SIG-M5 treated with dmso at 0.1 percent for 504 hours (cell line): ENCODE measurements at regions not wholly inside any gene's neighbourhood (a gene's known extent, or its start where the extent isn't known, plus 50 kb on each side); places are given as distances from the start of the nearest gene placed in this dataset.

ENCODE experiments used
- DNase-seq: peaks from one replicate; lab custom pipeline; 2025; ENCODE audit not compliant: unreplicated experiment; lab: John Stamatoyannopoulos, UW

DNA sequence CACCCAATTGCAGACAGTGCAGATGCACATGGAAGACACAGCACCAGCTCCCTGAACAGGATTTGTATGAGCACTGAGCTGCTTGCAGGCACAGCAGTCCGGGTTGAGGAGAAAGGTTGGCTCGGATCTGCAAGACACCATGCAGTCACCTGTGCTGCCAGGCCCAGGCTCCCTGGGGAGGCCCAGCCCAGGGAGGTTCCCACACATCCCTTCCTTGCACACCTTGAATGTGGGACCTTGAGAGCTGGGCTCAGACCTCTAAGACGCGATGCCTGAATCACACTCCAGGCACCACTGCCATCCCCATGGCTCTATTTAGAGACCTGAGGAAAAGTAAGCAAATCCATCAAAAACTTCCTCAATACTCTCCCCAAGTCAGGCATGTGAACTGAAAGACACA is 397.7 kb downstream of the TCERG1L start:
- DNase-seq, result no peak

DNA sequence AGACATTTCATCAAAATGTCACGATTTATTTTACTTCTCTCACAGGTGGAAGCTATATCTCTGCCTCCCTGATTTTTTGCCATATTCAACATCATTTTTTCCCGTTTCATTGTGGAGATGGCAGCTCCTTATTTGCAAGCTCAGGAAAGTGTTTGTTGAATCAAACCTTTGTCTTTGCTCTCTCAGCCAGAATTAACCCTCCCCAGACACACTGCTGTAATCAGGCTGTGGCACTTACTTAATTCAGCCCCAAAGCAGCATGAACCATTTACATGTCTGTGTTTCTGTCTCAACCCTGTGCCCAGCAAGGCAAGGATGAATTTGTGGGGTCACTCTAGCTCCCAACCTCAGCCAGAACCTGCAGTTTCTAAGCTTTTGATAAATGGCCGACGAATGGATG is 397.2 kb downstream of the TCERG1L start:
- no peak for DNase-seq

DNA sequence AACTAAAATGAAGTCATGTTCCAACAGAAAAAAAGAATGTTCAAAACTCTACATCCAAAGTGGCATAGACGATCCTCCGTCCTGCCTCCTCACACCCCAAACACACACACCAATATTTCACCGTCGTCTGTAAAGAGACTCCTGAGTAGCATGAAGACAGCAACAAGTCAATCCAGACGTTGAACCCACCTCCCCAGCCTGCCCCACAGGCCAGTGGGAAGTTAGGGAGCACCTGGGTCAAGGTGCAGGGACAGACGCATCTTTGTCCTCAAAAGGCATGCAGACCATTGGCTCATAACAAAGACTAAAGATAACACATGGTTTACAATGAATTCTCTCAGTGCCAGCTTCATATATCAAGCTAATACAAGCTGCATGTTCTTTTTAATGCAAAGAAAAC is 396.5 kb downstream of the TCERG1L start:
- no peak for DNase-seq

DNA sequence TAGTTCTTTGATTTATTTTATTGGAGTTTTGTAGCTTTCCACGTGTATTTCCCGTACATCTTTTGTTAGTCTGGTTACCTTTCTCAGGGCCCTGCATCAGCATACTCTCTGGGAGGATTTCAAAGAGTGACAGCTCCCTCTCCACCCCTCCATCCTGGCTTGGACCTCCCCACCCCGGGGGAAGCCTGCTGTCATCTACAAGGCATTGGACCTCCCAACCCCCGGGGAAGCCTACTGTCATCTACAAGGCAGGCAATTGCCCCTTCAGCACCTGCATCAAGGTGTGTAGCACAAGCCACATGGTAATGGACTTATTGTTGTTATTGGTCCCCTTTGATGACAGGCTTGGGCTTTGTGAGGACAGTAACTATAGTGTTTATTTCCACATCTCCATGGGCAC is 390.1 kb downstream of the TCERG1L start:
- no peak for DNase-seq

DNA sequence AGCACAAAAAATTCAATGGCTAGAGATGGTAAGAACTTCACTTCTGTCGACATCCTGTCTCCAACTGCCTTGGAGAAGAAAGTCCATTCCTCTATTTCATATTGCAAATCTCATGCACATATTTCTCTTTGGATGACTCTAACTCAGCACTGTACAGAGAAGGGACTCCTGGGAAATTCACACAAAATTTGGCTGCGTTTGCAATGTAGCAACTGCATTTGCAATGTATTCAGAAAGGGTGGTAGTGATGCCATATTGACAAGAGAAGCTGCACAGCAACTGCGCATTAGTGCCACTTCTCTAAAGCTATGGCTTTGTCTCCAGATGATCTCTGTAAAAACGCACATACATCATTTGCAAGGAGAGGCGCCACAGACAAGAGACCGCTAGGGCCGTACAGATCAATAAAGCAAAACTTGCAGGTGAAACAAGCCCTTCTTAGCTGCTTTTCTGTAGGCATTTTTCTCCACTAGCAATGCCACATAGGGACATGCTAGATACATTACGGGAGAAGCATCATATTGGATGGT is 389.5 kb downstream of the TCERG1L start:
- no peak for DNase-seq

GRCh38 chr10:130923596-130923995 is 387.9 kb downstream of the TCERG1L start:
- no peak for DNase-seq

DNA sequence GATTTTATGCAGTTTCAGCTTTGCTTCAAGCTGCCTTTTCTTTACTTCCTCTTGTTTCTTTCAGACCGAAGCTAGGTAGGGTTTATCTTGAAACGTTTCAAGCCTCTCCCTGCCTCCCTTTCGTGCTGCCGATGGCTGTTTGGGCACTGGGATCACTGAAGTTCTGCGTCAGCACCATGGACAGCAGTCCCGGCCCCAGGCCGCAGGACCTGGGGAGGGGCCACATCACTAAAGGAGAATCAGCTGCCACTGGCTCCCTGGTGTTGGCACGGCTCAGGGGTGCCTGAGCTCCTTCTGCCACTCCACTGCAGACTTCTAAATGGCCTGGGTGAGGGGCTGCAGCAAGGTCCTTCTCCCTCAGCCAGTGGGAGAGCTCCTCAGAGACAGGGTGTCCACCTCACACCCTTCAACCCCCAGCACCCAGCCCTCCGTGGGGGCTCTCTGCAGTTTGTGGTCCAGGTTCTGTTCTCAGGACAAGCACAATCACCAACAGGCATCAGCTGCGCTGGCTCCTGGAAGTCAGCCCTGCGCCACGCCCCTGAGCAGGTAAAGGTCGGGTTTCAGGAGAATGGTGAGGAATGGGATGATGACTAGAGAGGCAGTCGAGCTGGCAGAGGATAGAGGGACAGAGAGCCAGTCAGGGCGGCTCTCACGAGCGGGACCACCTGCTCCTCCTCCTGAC is 387.2 kb downstream of the TCERG1L start:
- no peak for DNase-seq

GRCh38 chr10:130926442-130926841 is 385.1 kb downstream of the TCERG1L start:
- no peak for DNase-seq

DNA sequence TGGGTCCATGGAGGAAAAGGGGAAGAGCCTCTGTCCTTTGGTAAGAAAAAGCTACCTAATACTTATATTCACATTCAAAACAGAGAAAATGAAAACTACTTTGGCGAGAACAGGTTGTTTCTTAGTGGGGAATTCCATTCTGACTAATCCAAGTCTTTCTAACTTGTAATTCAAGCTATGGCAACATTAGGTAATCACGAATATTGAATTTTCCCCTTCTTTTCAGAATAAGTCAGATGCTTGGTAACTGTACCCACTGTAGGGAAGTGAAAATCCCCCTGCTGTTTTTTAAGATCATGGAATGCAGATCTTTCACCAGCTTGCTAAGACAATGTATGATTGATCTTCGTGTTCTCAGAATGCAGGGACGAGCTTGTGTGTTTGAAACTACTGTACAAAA is 384.4 kb downstream of the TCERG1L start:
- no peak for DNase-seq

GRCh38 chr10:130928306-130928705 is 383.2 kb downstream of the TCERG1L start:
- DNase-seq, result no peak

GRCh38 chr10:130929422-130930325 is 381.8 kb downstream of the TCERG1L start:
- DNase-seq, result peak; percentile 0

DNA sequence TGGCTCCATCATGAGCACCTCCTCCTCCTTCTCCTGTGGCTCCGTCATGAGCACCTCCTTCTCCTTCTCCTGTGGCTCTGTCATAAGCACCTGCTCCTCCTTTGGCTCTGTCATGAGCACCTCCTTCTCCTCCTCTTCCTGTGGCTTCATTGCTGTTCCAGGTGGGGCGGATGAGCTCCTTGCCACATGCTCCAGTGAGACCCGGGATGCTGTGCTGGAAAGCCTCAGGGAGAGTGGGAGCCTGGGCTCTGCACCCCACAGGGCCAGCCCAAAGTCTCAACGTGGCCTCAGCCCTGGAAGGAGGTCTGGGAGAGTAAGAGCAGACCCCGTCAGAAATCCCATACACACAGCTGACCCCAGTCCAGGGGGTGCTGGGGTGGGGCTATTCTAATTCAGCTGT is 380.7 kb downstream of the TCERG1L start:
- DNase-seq, result no peak

GRCh38 chr10:130931256-130931655 is 380.3 kb downstream of the TCERG1L start:
- no peak for DNase-seq

GRCh38 chr10:130932326-130933007 is 379.1 kb downstream of the TCERG1L start:
- DNase-seq, result no peak

GRCh38 chr10:130933008-130933390 is 378.5 kb downstream of the TCERG1L start:
- DNase-seq, result no peak

DNA sequence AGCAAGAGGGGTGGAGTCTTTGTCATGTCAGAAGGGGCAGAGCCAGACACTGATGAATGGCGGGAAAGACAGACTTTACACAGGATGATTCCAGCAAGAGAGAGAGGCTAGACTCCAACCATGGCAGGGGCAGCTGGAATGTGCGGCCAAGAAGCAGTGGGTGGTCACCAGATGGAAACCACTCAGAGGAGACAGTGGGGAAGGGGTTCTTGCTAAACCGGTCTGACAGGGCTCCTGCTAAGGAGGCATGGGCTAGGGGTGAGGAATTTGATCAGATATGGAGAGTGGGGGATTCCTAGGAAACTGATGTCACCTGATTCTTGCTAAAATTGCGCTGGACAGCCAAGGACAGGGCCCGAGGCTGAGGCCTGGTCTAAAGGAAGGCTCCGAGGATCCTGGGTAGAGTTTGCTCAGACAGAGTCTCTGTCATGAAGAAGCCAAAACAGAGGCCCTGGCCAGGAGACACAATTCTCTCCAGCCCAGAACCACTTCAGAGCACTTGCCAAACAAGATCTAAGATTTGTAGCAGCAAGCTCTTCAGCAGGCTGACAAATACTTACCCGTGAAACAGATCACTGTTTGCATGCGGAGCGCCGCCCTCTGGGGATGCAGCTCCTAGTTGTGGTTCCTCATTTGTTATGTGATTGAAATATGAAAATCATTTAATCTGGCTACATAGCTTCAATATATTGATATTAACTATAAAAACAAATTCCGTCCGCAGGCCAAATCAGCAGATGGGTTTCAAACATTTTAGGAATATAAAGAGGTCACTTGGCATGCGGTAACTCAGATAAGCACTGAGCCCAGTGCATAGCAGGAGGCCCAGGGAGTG is 377.0 kb downstream of the TCERG1L start:
- DNase-seq, result no peak

DNA sequence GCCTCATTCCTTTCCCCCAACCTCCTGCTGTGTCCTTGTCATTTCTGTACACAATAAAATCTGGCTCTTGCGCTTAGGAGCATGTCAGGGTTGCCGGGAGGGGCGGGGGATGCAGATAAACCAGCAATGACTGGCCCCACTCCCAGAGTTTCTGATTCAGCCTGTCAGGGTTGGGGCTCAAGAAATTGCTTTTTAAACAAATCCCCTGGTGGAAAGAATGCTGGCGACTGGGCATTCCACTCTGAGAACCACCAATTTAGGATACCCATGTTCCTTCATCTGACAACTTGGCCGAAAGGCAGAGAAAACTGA is 376.4 kb downstream of the TCERG1L start:
- no peak for DNase-seq

DNA sequence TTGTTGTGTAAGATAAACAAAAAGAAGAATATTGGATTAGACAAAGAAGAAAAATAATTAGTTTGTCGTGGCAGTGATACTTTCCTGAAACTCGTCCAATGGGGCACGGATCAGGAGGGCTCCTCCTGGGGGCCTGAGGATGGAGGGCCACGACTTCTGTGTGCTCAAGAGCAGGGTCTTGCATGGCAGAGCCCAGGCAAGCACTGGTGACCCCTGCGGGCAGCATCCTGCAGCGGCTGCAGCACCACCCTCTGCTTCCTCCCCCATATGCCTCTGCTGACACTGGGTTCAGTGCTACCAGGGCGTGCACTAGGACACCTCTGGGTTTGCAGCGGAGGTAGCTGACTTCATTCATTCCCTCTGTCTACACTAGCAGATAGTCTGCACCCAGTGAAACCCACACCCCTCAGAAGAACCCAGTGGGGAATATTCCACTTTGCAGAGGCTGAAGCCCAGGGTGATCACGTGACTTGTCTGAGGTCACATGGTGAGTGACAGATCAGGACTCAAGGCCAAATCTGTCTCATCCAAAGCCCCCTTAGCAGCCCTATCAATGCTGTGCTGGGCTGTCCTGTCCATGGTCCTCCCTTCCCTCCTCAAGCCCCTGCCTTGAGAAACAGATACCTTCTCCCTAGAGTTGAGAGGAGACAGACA is 375.5 kb downstream of the TCERG1L start:
- DNase-seq, result no peak

DNA sequence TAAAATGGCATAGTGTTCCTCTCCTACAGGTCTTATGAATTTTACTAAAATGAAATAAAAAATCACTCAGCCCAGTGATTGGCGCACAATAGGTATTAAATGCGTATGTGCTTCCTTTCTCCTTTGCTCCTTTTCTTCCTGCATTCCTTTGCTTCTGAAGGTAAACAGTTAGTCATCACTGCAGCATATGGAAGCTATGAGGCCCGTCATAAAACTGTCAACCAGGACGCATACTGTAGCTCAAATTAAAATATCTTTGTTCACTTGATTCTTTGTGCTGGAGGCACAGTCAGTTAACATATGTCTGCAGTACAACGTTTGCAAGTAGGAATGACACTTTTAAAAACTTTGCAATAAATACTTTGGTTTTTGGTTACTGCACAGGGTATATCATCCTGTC is 374.7 kb downstream of the TCERG1L start:
- DNase-seq, result no peak

DNA sequence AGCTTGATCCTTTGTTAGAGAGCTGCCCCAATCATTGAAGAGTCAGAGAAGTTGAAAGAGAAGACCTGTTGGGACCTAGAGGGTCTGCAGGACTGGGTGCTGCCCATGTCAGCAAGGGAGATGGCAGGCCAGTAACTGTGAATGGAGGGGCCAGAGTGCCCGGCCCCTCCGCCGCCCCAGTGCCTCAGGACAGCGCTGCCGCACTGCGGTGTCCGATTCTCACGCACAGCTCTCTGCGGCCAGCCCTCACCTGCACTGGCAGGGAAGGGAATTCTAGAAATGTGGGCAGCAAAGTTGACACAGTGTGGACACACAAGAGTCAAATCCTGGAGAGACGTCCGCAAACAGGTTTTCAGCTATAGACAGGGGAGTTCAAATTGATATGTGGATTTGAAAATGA is 373.5 kb downstream of the TCERG1L start:
- DNase-seq, result no peak
